Esophagus muscularis mucosa (tissue), 4 donors: ENCODE measurements at regions not wholly inside any gene's neighbourhood (a gene's known extent, or its start where the extent isn't known, plus 50 kb on each side); places are given as distances from the start of the nearest gene placed in this dataset.

Source experiments
- CTCF ChIP-seq, 3 experiments: fragments of 200-600 bp in 2 of 3; fragments of 450-650 bp in 1 of 3; sonication (generic) in 2 of 3; IDR thresholded peaks; one replicate each; pipeline ENCODE4 v1.5.1; 2017 to 2019; ENCODE audit warnings: antibody characterized with exemption in 3 of 3, mild to moderate bottlenecking in 2 of 3, moderate library complexity in 1 of 3
- EP300 ChIP-seq: sonication (generic); formaldehyde crosslinking; IDR thresholded peaks from one replicate; pipeline ENCODE4 v1.6.1; 2017; ENCODE audit warnings: antibody characterized with exemption
- POLR2A ChIP-seq: fragments of 450-650 bp; IDR thresholded peaks from one replicate; pipeline ENCODE4 v1.6.1; 2017; ENCODE audit warnings: antibody characterized with exemption, moderate library complexity, mild to moderate bottlenecking, low read depth
- POLR2AphosphoS5 ChIP-seq, 2 donors: sonication (generic); formaldehyde crosslinking; IDR thresholded peaks; one replicate each; pipeline ENCODE4 v1.6.1; 2017; ENCODE audit warnings: antibody characterized with exemption in 2 of 2

DNA sequence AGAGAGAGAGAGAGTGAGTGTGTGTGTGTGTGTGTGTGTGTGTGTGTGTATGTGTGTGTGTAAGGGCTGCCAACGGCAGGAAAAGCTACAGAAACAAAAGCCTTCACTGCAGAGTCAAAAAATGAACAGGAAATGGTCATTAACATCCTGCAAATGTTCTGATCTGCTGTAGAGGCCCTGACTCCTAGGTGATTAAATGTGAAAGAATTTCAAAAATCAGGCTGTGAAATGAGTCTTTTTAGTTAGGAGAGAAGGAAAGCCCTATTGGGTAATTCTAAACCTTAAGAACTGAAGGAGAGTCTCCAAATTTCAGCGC, 166.5 kb upstream of the MYLIP start:
- TF ChIP-seq CTCF (IDR thresholded peaks at IDR 0.05) (no peak), POLR2A (no peak), EP300 (no peak), POLR2AphosphoS5 (IDR thresholded peaks at IDR 0.05) (no peak)
